Right lobe of liver (tissue), 6 donors: ENCODE measurements at regions not wholly inside any gene's neighbourhood (a gene's known extent, or its start where the extent isn't known, plus 50 kb on each side); places are given as distances from the start of the nearest gene placed in this dataset.
A peak's percentile ranks its signal among the peaks of the same experiment; 100 is the strongest.

ENCODE experiments used
- ATAC-seq, 4 donors: fragments of 200-7000 bp; cut with Tn5 transposase; one replicate each; pipeline ENCODE4 v1.9.1; 2020; ENCODE audit warnings: mild to moderate bottlenecking in 4 of 4, moderate library complexity in 4 of 4
- DNase-seq, 3 donors: peaks; one replicate each; pipeline ENCODE4 v3.0.0-alpha.2; 2020
- H3K27ac ChIP-seq, 3 donors: fragments of 200-600 bp; one replicate each; pipeline ENCODE4 v1.8.0; 2022
- H3K27me3 ChIP-seq, 2 donors: fragments of 200-600 bp; one replicate each; pipeline ENCODE4 v1.8.0; 2022
- H3K36me3 ChIP-seq, 4 donors: fragments of 200-600 bp; sonication (generic) in 1 of 4; one replicate each; pipeline versions ENCODE4 v1.5.1 to v1.8.0; 2017 to 2022; ENCODE audit warnings: control low read depth in 1 of 4
- H3K4me1 ChIP-seq, 4 donors: fragments of 200-600 bp; sonication (generic) in 1 of 4; one replicate each; pipeline versions ENCODE4 v1.5.1 to v1.8.0; 2017 to 2022; ENCODE audit warnings: control low read depth in 1 of 4
- H3K4me3 ChIP-seq, 3 donors: fragments of 200-600 bp; one replicate each; pipeline ENCODE4 v1.8.0; 2022
- H3K9me3 ChIP-seq, 4 donors: fragments of 200-600 bp; sonication (generic) in 1 of 4; one replicate each; pipeline versions ENCODE4 v1.5.1 to v1.8.0; 2017 to 2022; ENCODE audit warnings: control low read depth in 1 of 4
- POLR2A ChIP-seq: fragments of 450-650 bp; IDR thresholded peaks from one replicate; pipeline ENCODE4 v1.6.1; 2017; ENCODE audit warnings: antibody characterized with exemption, mild to moderate bottlenecking
- WGBS: methylation state at CpG from one replicate; pipeline ENCODE4 v1.1.6; 2018; ENCODE audit warnings: low coverage, low lambda C conversion rate; ENCODE audit not compliant: insufficient coverage; ENCODE audit errors: missing lambda C conversion rate; 5-methylcytosine and 5-hydroxymethylcytosine counted together
- intact Hi-C, 2 donors: fragments of 100-400 bp; cut with DNase I; formaldehyde crosslinking; loops; one replicate each; pipeline versions ENCODE4 v1.11.2 to v1.14.1; 2022
- TF ChIP-seq, protein P1 (sequence below), 4 donors: fragments of 200-600 bp in 3 of 4; fragments of 450-650 bp in 1 of 4; IDR thresholded peaks; one replicate each; pipeline versions ENCODE4 v1.5.1 to v1.8.0; 2016 to 2022; ENCODE audit warnings: antibody characterized with exemption in 4 of 4, mild to moderate bottlenecking in 2 of 4
- donor health status: DM: no; HTN: yes; CAD: no.
- donor health status: DM: no; HTN: no; CAD: no.
- donor health status: DM: no; HTN: no; CAD: no.
- donor health status: DM: no; HTN: yes; CAD: no.
- donor health status: DM: no; HTN: yes; CAD: no.

DNA sequence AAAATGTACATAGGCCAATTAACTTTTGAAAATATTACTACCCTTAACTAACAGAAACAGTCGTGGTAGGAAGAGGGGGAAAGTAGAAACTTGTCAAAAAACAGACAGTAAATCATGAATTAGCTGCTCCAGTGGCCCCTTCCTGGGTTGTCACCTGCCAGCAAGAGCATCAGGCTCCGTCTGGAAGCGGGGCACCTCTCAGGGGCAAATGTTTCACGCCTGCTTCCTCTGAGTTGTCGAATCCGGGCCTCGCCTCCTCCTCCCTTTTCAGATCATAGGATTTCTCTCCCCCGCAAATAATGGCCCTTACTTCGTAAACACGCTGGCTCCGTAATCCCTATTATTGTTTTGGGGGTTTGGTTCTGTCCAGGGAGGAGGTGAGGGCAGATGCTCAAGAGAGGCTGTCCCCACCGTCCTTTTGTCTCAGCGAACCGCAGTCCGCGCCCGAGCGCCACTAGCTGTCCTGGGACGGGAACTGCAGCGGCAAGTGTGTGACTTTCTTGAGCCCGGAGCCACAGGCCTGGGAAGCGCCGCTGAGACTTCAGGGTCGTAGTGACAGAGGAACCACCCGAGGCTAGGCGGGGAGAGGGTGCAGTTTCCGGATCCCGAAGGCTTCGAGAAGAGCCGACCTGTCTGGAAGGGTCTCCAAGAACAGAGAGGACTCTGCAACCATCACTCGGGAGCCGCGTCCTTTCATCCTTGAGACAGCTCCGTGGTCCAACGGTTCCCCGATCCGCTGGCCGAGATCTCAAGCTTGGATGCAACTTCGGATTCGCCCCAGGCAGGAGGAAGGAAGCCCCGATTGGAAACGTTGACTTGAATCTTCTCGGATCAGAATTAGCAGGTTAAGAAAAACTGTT, 214.5 kb upstream of the ZNF184 start:
- 2% methylated on average over 32 of the region's 43 CpGs for WGBS
- peak; percentile 49 to 68 (median 65) for DNase-seq
- TF ChIP-seq POLR2A, result no peak
- TF ChIP-seq, protein P1, sequence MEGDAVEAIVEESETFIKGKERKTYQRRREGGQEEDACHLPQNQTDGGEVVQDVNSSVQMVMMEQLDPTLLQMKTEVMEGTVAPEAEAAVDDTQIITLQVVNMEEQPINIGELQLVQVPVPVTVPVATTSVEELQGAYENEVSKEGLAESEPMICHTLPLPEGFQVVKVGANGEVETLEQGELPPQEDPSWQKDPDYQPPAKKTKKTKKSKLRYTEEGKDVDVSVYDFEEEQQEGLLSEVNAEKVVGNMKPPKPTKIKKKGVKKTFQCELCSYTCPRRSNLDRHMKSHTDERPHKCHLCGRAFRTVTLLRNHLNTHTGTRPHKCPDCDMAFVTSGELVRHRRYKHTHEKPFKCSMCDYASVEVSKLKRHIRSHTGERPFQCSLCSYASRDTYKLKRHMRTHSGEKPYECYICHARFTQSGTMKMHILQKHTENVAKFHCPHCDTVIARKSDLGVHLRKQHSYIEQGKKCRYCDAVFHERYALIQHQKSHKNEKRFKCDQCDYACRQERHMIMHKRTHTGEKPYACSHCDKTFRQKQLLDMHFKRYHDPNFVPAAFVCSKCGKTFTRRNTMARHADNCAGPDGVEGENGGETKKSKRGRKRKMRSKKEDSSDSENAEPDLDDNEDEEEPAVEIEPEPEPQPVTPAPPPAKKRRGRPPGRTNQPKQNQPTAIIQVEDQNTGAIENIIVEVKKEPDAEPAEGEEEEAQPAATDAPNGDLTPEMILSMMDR (IDR thresholded peaks at IDR 0.05), result peak; percentile 22 to 36 (median 31)

GRCh38 chr6:27685279-27685678, 212.4 kb upstream of the ZNF184 start:
- no peaks in the 10 kb centered on the region for H3K4me1 ChIP-seq
- TF ChIP-seq POLR2A, result no peak
- TF ChIP-seq, protein P1 (IDR thresholded peaks at IDR 0.05), result no peak
- ATAC-seq (no peak), DNase-seq (no peak)
- no peak overlapping the region for H3K4me3 ChIP-seq
- WGBS, result 77% methylated on average over 8 of the region's 8 CpGs
- no peaks in the 10 kb centered on the region for H3K9me3 ChIP-seq
- H3K27ac ChIP-seq, result no peak overlapping the region
- intact Hi-C loops, result no loop called here
- H3K27me3 ChIP-seq, result peaks cover 0 to 32% of the 10 kb centered on the region in 2 donors
- no peaks in the 10 kb centered on the region for H3K36me3 ChIP-seq

More for the DNA sequence above, 214.5 kb upstream of the ZNF184 start:
- Histone ChIP-seq H3K27me3 (peaks cover 0 to 20% of the 10 kb centered on the region in 2 donors), H3K9me3 (no peaks in the 10 kb centered on the region), H3K4me3 (peak overlapping the region; percentile 20 to 31 (median 21)), H3K36me3 (no peaks in the 10 kb centered on the region), H3K27ac (no peak overlapping the region), H3K4me1 (no peaks in the 10 kb centered on the region)
- intact Hi-C loops, result no loop called here
- ATAC-seq, result peak; percentile 73 to 88 (median 77)

DNA sequence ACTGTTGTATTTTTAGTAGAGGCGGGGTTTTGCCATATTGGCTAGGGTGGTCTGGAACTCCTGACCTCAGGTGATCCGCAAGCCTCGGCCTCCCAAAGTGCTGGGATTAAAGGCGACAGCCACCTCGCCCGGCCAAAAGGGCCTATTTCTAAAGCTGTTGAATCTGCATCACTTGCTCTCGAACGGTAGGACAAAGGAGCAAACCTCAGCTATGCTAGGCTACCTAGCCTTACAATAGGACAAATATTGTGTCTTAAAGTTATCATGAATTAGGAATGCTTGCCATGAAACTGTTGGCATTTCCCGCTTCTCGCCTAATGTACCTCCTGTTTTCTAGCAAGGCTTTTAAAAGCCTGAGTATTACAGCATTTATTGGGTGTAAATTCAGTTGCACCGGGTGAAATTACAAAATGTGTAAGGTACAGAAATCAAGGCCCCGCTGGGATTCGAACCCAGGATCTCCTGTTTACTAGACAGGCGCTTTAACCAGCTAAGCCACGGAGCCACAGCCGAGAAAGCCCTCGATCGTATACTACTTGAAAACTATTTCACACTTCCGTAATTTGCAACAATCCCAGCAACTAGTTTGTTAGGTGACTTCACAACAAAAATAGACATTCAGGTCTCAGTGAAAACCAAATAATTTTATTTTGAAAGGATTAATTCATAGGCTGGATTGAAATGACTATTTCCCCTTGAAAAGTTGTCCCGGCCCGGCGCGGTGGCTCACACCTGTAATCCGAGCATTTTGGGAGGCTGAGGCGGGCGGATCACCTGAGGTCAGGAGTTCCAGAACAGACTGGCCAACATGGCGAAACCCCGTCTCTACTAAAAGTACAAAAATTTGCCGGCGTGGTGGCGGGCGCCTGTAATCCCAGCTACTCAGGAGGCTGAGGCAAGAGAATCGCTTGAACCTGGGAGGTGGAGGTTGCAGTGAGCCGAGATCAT, 211.6 kb upstream of the ZNF184 start:
- intact Hi-C loops, result no loop called here
- H3K9me3 ChIP-seq, result no peaks in the 10 kb centered on the region
- H3K27ac ChIP-seq, result no peak overlapping the region
- TF ChIP-seq POLR2A, result no peak
- TF ChIP-seq, protein P1 (IDR thresholded peaks at IDR 0.05), result no peak
- H3K27me3 ChIP-seq, result peaks cover 0 to 40% of the 10 kb centered on the region in 2 donors
- ATAC-seq (no peak), DNase-seq (no peak)
- H3K4me3 ChIP-seq, result no peak overlapping the region
- 16% methylated on average over 13 of the region's 34 CpGs for WGBS
- H3K36me3 ChIP-seq, result no peaks in the 10 kb centered on the region
- H3K4me1 ChIP-seq, result no peaks in the 10 kb centered on the region

- no peak for TF ChIP-seq POLR2A
- TF ChIP-seq, protein P1 (IDR thresholded peaks at IDR 0.05), result no peak
- DNase-seq (no peak), ATAC-seq (no peak)
- Histone ChIP-seq H3K4me1 (no peaks in the 10 kb centered on the region), H3K4me3 (no peak overlapping the region), H3K27me3 (peaks cover 0 to 47% of the 10 kb centered on the region in 2 donors), H3K36me3 (no peaks in the 10 kb centered on the region), H3K9me3 (no peaks in the 10 kb centered on the region), H3K27ac (no peak overlapping the region)
- intact Hi-C loops, result no loop called here
- WGBS, result 8% methylated on average over 47 of the region's 47 CpGs
Measured at GRCh38 chr6:27679964-27680694, 207.2 kb upstream of the ZNF184 start.
